ENCODE measurements at regions not wholly inside any gene's neighbourhood (a gene's known extent, or its start where the extent isn't known, plus 50 kb on each side); places are given as distances from the start of the nearest gene placed in this dataset.
"Not testable (repeated sequence)": the region's sequence is repeated elsewhere in the genome, so short reads cannot be mapped to it uniquely, and the experiment has no call there.

- no peak for DNase-seq
Measured at GRCh38 chr1:166391279-166392066, 224.7 kb upstream of the FAM78B start.

GRCh38 chr1:166395729-166396128, 228.9 kb upstream of the FAM78B start:
- DNase-seq, result no peak

- DNase-seq, result not testable (repeated sequence)
Measured at GRCh38 chr1:166409253-166410082, 242.7 kb upstream of the FAM78B start.

GRCh38 chr1:166410083-166410385, 243.2 kb upstream of the FAM78B start:
- no peak for DNase-seq

DNA sequence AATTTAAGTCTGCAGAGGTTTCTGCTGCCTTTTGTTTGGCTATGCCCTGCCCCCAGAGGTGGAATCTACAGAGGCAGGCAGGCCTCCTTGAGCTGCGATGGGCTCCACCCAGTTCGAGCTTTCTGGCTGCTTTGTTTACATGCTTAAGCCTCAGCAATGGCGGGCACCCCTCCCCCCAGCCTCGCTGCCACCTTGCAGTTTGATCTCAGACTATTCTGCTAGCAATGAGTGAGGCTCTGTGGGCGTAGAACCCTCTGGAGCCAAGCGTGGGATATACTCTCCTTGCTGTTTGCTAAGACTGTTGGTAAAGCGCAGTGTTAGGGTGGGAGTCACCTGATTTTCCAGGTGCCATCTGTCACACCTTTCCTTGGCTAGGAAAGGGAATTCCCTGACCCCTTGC, 250.0 kb upstream of the FAM78B start:
- DNase-seq, result not testable (repeated sequence)

GRCh38 chr1:166418344-166418933, 251.6 kb upstream of the FAM78B start:
- no peak for DNase-seq

DNA sequence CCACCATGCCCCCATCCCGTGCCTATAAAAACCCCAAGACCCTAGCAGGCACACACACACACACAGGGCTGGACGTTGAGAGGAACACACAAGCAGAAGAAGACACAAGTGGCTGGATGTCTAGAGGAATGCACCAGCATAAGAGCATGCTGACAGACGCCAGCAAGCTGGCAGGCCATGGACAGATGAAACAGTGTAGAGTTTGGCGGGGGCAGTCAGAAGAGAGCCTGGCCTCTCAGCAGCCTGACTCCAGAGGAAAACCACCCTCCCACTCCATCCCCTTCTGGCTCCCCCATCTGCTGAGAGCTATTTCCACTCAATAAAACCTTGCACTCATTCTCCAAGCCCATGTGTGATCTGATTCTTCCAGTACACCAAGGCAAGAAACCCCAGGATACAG, 255.8 kb upstream of the FAM78B start:
- not testable (repeated sequence) for DNase-seq

DNA sequence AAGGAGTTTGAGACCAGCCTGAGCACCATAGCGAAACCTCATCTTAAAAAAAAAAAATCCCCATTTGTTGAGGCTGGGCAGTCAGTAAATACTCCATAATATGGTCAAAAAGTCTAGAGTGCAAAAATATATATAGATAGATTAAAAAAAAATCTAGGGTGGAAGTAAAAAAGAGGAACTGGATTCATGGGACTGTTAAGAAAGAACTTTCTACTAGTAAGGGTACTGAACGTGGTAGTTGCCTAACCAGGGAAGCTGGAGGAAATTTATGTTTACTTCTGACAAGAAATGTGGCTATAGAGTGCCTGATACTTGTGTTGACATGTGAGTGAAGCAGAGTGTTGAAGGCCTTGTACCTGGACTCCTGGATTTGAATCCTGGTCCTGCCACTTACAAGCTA, 265.9 kb upstream of the FAM78B start:
- no peak for DNase-seq

DNA sequence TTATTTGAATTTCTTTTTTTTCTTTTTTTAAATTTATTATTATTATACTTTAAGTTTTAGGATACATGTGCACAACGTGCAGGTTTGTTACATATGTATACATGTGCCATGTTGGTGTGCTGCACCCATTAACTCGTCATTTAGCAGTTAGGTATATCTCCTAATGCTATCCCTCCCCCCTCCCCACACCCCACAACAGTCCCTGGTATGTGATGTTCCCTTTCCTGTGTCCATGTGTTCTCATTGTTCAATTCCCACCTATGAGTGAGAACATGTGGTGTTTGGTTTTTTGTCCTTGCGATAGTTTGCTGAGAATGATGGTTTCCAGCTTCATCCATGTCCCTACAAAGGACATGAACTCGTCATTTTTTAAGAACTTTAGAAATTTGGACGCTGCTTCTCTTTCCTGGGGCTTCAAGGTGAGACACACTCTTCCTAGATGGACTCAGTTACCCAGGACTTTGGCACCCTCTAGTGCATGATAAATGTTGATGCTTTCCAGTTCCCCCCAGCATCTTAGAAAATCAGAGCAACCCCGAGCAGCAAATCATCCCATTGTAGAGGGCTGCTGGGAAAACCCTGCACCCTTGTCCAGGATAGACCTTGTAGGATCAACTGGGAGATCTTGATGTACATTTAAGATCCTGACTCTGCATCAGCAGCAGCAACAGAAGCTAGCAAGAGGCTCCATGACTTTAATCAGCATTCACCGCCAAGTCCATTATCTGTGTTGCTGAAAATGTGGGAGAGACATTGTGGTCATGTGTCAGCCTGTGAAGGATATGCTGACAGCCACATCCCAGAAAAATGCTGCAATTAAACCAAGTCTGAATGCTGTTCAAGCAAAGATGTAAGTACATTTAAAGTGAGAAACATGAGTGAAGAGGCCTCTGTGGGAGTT, 266.9 kb upstream of the FAM78B start:
- not testable (repeated sequence) for DNase-seq

DNA sequence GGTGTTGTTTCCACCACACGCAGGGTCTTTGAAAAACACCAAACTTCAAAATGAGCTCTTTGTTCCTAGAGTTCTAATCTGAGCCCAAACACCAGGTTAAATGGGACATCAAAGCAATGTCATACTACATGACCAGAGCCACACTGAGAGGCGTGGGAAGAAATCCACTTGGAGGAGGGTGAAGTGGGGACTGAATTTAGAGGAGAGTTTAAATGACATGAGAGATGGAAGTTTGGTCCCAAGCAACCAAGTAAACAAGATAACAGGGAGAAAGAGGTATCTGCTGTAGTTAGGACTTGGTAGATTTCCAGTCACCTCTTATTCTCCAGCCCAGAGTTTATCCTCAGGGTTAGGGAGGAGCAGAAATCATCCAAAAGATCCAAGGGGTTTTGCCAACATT, 290.9 kb upstream of the FAM78B start:
- no peak for DNase-seq

GRCh38 chr1:166464333-166464732, 297.5 kb upstream of the FAM78B start:
- no peak for DNase-seq

- no peak for DNase-seq
Measured at GRCh38 chr1:166470014-166470413, 303.2 kb upstream of the FAM78B start.

GRCh38 chr1:166470441-166470840, 303.6 kb upstream of the FAM78B start:
- DNase-seq, result no peak

- no peak for DNase-seq
Measured at GRCh38 chr1:166471359-166471758, 304.6 kb upstream of the FAM78B start.

GRCh38 chr1:166479052-166479631, 312.3 kb upstream of the FAM78B start:
- DNase-seq, result peak; percentile 8

GRCh38 chr1:166484471-166484870, 317.7 kb upstream of the FAM78B start:
- DNase-seq, result no peak

DNA sequence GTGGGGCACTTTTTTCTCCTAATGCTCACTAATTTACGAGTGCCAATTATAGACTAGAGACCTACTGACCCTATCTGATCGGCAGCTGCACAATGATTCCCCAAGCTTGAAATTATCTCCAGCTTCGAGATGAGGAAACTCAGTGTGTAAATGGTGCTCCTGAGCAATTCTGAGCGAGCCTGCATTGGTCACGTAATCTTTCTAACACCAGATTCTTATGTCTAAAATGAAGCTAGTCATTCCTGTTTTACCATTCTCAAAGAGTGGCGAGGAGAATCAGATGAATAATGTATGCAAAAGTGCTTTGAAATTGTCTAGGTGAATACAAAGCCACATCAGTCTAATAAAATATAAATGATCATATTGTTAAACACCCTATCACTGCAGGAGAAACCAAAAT, 318.1 kb upstream of the FAM78B start:
- DNase-seq, result no peak

DNA sequence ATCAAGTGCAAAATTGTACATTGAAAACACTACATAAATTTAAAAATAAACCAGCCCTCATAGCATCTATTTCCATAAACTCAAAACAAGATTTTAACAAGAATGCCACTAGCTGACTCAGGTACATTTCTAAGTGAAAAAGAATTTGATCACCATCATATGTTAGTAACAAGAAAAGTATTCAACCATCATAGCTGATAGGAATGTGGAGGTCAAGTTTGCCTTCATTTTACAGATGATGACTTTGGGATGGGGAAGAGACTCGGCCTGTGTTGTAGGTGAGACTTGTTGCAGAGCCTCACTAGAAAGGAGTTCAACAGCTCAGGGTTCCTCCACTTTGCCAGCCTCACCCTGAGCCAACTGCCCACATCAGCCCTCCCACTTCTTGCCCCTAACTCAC, 318.8 kb upstream of the FAM78B start:
- no peak for DNase-seq

GRCh38 chr1:166488327-166488726, 321.5 kb upstream of the FAM78B start:
- DNase-seq, result no peak

DNA sequence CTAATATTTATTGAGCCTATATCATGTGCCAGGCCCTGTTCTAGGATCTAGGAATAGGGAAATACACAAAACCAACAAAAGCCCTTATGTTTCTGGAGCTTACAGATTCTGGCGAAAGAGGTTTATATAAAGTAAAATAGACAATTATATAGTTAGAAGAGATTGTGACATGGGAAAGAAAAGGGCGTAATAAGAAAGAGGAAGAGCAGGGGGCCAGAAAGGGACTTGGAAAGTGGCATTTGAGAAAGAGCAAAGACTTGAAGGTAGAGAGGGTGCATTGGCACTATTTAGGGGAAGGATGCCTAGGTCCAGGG, 322.5 kb upstream of the FAM78B start:
- no peak for DNase-seq

DNA sequence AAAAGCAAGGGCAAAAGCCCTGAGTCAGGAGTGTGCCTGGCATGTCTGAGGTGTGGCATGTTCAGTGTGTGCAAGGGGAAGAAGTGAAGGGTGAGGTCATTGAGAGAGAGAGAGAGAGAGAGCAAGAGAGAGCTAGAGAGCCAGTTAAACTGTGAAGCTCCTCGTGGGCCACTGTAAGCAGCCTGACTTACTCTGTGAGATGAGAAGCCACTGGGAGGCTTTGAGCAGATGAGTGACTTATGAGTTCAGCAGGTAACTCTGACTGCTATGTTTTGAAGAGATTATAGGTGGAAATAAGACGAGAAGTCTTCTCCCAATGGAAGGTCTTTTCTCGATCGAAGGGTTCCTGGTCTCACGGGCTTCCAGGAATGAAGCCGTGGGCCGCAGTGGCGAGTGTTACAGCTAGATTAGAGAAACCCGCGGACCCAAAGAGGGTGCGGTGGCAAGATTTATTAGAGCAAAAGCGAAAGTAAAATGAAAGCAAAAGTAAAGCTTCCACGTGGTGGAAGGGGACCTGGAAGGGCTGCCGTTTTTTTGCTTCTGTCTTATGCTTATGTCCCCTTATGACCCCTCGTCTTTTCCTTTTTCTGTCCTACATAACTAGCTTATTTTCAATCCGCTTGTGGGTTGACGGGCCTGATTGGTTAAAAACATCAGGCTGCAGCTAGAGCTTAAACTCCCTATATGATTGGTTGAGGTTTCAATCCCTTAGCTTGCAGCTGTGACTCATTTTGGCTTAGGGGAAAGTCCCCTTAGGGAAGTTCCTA, 323.1 kb upstream of the FAM78B start:
- no peak for DNase-seq

Measured in occipital lobe (tissue), 1 donor.